ENCODE measurements at regions not wholly inside any gene's neighbourhood (a gene's known extent, or its start where the extent isn't known, plus 50 kb on each side); places are given as distances from the start of the nearest gene placed in this dataset.

- Mint-ChIP-seq H3K4me1 (no peaks in the 10 kb centered on the region), H3K9me3 (no peaks in the 10 kb centered on the region), H3K4me3 (no peak overlapping the region), H3K36me3 (no peaks in the 10 kb centered on the region), H3K27ac (no peak overlapping the region), H3K27me3 (no peaks in the 10 kb centered on the region)
- ATAC-seq (replicated peaks) (no peak), DNase-seq (no peak)
Observed at GRCh38 chr2:194591192-194591591, 1065.8 kb upstream of the SLC39A10 start.

GRCh38 chr2:194587739-194588270 lies 1069.2 kb upstream of the SLC39A10 start:
- Mint-ChIP-seq H3K27me3 (no peaks in the 10 kb centered on the region), H3K36me3 (no peaks in the 10 kb centered on the region), H3K9me3 (no peaks in the 10 kb centered on the region), H3K4me1 (no peaks in the 10 kb centered on the region), H3K4me3 (no peak overlapping the region), H3K27ac (no peak overlapping the region)
- no peak for DNase-seq
- no peak for ATAC-seq (replicated peaks)

DNA sequence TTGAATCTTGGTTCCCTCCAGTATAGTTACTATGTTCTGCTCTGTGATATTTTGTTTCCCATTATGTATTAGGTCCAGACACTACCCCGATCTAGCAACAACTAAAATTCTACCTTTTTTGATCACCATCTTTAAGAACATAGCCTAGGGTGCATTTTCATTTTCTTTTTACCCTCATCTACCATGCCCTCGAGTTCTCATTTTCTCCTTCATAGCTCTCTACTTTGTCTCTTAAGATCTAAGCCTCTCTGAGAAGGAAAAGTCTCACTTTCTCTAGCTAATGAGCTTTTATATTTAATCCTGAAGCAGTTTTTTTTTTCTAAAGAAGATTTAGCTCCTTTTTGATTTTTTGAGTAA lies 1089.4 kb upstream of the SLC39A10 start:
- Mint-ChIP-seq H3K9me3 (no peaks in the 10 kb centered on the region), H3K36me3 (no peaks in the 10 kb centered on the region), H3K4me3 (no peak overlapping the region), H3K27ac (no peak overlapping the region), H3K27me3 (no peaks in the 10 kb centered on the region), H3K4me1 (no peaks in the 10 kb centered on the region)
- no peak for ATAC-seq (replicated peaks)
- DNase-seq = no peak

DNA sequence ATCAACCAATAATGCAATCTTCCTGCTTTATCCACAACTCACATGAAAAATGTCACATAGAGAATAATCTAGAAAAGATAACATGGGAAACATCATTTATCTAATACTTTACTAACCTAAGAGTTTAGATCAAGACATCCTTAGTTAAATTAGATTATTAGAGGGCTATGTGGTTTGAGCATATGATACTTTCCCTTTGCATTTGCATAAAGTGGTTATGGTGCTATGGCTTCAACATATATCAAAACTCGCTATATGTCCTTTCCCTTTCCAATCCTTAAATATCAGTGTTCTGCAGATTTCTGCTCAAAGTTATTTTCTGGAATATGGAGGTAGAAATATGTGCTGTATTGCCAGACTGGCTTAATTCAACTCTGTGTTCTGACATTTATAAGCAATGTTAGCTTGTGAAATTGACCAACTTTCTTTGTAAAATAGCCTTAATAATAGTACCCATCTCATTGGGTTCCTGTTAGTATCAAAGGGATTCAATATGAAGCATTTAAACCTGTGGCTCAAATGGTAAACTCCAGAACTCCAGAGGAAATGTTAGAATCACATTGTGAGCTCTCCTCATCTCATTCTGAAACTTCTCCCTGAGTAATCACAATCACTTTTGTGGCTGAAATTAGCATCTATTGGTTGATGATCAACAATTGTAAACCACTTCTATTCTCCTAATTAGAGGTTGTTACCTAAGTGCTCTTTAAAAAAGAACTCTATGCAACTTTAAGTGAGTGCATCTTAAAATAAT lies 1089.9 kb upstream of the SLC39A10 start:
- DNase-seq = no peak
- Mint-ChIP-seq H3K27ac (no peak overlapping the region), H3K4me1 (no peaks in the 10 kb centered on the region), H3K36me3 (no peaks in the 10 kb centered on the region), H3K4me3 (no peak overlapping the region), H3K27me3 (no peaks in the 10 kb centered on the region), H3K9me3 (peaks cover 2 to 4% of the 10 kb centered on the region in 2 donors)
- no peak for ATAC-seq (replicated peaks)

- Mint-ChIP-seq H3K27ac (no peak overlapping the region), H3K9me3 (peaks cover 2 to 4% of the 10 kb centered on the region in 2 donors), H3K27me3 (no peaks in the 10 kb centered on the region), H3K4me3 (no peak overlapping the region), H3K36me3 (no peaks in the 10 kb centered on the region), H3K4me1 (no peaks in the 10 kb centered on the region)
- ATAC-seq (replicated peaks) (no peak), DNase-seq (no peak)
Observed at GRCh38 chr2:194564422-194564821, 1092.6 kb upstream of the SLC39A10 start.

GRCh38 chr2:194562329-194562728 lies 1094.7 kb upstream of the SLC39A10 start:
- no peak overlapping the region for H3K27ac Mint-ChIP-seq
- peaks cover 2 to 4% of the 10 kb centered on the region in 2 donors for H3K9me3 Mint-ChIP-seq
- H3K27me3 Mint-ChIP-seq = no peaks in the 10 kb centered on the region
- no peak overlapping the region for H3K4me3 Mint-ChIP-seq
- H3K4me1 Mint-ChIP-seq = no peaks in the 10 kb centered on the region
- DNase-seq = no peak
- H3K36me3 Mint-ChIP-seq = no peaks in the 10 kb centered on the region
- ATAC-seq (replicated peaks) = no peak

DNA sequence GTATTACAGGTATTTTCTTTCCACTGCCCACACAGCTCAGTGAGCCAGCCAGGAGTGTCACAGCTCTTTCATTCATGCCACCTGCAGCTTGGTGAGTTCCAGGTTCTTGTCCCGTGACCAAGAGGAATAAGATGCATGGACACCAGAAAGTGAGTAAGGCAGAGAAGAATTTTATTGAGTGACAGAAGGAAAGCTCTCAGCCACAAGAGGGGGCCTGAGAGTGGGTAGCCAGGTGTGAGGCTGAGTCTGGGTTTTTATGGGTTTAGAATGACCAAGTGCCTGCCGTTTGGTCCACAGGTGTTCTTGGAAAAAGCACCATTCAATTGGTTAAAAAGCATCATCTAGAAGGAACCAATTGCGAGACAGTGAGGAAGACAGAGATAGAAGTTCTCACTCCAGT lies 1097.1 kb upstream of the SLC39A10 start:
- DNase-seq = no peak
- H3K4me3 Mint-ChIP-seq = no peak overlapping the region
- H3K4me1 Mint-ChIP-seq = no peaks in the 10 kb centered on the region
- H3K27ac Mint-ChIP-seq = no peak overlapping the region
- H3K9me3 Mint-ChIP-seq = peaks cover 2 to 4% of the 10 kb centered on the region in 2 donors
- H3K36me3 Mint-ChIP-seq = no peaks in the 10 kb centered on the region
- H3K27me3 Mint-ChIP-seq = no peaks in the 10 kb centered on the region
- no peak for ATAC-seq (replicated peaks)

- ATAC-seq (replicated peaks) = no peak
- H3K4me1 Mint-ChIP-seq = no peaks in the 10 kb centered on the region
- DNase-seq = no peak
- H3K27ac Mint-ChIP-seq = no peak overlapping the region
- no peaks in the 10 kb centered on the region for H3K36me3 Mint-ChIP-seq
- H3K4me3 Mint-ChIP-seq = no peak overlapping the region
- H3K27me3 Mint-ChIP-seq = no peaks in the 10 kb centered on the region
- H3K9me3 Mint-ChIP-seq = peaks cover 2 to 4% of the 10 kb centered on the region in 2 donors
Observed at GRCh38 chr2:194559523-194559922, 1097.5 kb upstream of the SLC39A10 start.

DNA sequence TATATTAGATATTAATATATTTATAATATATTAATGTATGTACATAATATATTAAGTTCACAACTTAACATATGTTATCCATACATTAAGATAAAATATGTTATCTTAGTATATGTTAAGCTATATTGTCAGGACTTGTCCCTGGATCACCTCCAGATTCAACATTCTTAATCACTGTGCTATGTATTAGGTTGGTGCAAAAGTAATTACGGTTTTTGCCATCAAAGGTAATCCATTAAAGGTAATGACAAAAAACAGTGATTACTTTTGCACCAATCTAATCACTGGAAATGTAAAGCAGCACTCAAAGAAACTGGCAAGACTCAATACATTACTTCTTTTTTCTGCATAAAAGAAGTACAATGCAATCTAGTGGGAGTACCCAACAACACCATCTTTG lies 1099.0 kb upstream of the SLC39A10 start:
- Mint-ChIP-seq H3K27me3 (no peaks in the 10 kb centered on the region), H3K4me1 (no peaks in the 10 kb centered on the region), H3K27ac (no peak overlapping the region), H3K9me3 (peaks cover 2 to 4% of the 10 kb centered on the region in 2 donors), H3K4me3 (no peak overlapping the region), H3K36me3 (no peaks in the 10 kb centered on the region)
- DNase-seq (no peak), ATAC-seq (replicated peaks) (no peak)

- Mint-ChIP-seq H3K4me1 (no peaks in the 10 kb centered on the region), H3K36me3 (no peaks in the 10 kb centered on the region), H3K27me3 (no peaks in the 10 kb centered on the region), H3K9me3 (no peaks in the 10 kb centered on the region), H3K4me3 (no peak overlapping the region), H3K27ac (no peak overlapping the region)
- DNase-seq (no peak), ATAC-seq (replicated peaks) (no peak)
Observed at GRCh38 chr2:194556629-194557028, 1100.4 kb upstream of the SLC39A10 start.

- Mint-ChIP-seq H3K9me3 (no peaks in the 10 kb centered on the region), H3K36me3 (no peaks in the 10 kb centered on the region), H3K4me3 (no peak overlapping the region), H3K27ac (no peak overlapping the region), H3K4me1 (no peaks in the 10 kb centered on the region), H3K27me3 (no peaks in the 10 kb centered on the region)
- no peak for DNase-seq
- no peak for ATAC-seq (replicated peaks)
Observed at GRCh38 chr2:194553980-194554379, 1103.0 kb upstream of the SLC39A10 start.

DNA sequence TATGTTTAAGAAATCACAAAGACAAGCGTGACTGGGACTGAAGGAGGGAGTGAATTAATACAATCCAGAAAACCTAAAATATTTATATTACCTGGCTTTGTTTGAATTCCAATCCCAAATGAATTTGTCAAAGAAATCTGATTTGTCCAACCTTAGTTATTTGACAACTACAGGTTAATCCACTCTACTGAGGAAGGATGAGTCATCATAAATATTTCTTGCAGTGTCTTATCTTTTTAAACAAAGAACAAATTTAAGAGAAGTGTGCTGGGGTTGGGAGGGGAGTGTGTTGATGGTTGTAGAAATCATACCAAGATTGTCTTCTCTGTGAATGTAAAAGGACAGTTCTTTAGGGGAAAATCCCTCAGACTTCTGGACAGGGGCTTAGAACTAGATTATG lies 1106.3 kb upstream of the SLC39A10 start:
- no peak for DNase-seq
- no peak for ATAC-seq (replicated peaks)
- Mint-ChIP-seq H3K27me3 (no peaks in the 10 kb centered on the region), H3K4me1 (no peaks in the 10 kb centered on the region), H3K27ac (no peak overlapping the region), H3K9me3 (no peaks in the 10 kb centered on the region), H3K4me3 (no peak overlapping the region), H3K36me3 (no peaks in the 10 kb centered on the region)

DNA sequence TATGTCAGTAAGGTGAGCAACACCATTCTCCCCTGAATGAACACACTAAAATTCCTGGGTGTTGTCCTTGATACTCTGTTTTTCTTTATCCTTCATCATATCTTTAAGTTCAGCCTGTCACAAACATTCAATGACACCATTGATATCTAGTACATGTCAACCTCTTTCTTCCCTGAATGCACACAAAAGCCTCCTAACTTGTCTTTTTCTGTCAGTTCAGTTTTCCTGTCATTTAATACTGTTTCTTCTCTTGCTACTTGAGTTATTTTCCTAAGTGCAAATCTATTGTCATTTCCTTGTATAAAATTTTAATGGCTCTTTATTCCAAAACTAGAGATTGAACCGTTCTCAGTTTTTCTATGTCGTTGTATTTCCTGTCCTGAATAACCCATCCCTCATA lies 1107.6 kb upstream of the SLC39A10 start:
- Mint-ChIP-seq H3K4me3 (no peak overlapping the region), H3K27ac (no peak overlapping the region)

DNA sequence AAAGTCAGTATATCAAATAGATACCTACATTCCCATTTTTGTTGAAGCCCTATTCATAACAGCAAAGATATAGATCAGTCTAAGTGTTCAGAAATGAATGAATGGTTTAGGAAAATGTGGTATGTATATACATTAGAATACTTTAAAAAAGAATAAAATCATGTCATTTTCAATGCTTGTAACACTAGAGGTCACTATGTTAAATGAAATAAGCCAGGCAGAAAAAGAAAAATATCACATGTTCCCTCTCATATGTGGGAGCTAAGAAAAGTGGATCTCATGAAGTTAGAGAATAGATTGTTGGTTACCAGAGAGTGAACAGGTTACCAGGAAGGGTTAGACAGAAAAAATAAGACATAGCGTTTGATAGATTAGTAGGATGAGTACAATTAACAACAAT lies 1111.0 kb upstream of the SLC39A10 start:
- H3K36me3 Mint-ChIP-seq = no peaks in the 10 kb centered on the region

More for the DNA sequence above, 1107.6 kb upstream of the SLC39A10 start:
- H3K36me3 Mint-ChIP-seq = no peaks in the 10 kb centered on the region
- ATAC-seq (replicated peaks) (no peak), DNase-seq (no peak)
- no peaks in the 10 kb centered on the region for H3K4me1 Mint-ChIP-seq
- no peaks in the 10 kb centered on the region for H3K9me3 Mint-ChIP-seq
- no peaks in the 10 kb centered on the region for H3K27me3 Mint-ChIP-seq

GRCh38 chr2:194539425-194539824 lies 1117.6 kb upstream of the SLC39A10 start:
- Mint-ChIP-seq H3K27me3 (no peaks in the 10 kb centered on the region), H3K9me3 (peaks cover 0 to 3% of the 10 kb centered on the region in 2 donors), H3K4me3 (no peak overlapping the region), H3K4me1 (no peaks in the 10 kb centered on the region), H3K27ac (no peak overlapping the region), H3K36me3 (no peaks in the 10 kb centered on the region)
- no peak for ATAC-seq (replicated peaks)
- DNase-seq = no peak

More for the DNA sequence above, 1111.0 kb upstream of the SLC39A10 start:
- Mint-ChIP-seq H3K27me3 (no peaks in the 10 kb centered on the region), H3K4me3 (no peak overlapping the region), H3K27ac (no peak overlapping the region), H3K9me3 (no peaks in the 10 kb centered on the region), H3K4me1 (no peaks in the 10 kb centered on the region)
- ATAC-seq (replicated peaks) (no peak), DNase-seq (no peak)
